IMR-90 (cell line): ENCODE measurements at regions not wholly inside any gene's neighbourhood (a gene's known extent, or its start where the extent isn't known, plus 50 kb on each side); places are given as distances from the start of the nearest gene placed in this dataset.
A peak's percentile ranks its signal among the peaks of the same experiment; 100 is the strongest.

Source experiments
- ATAC-seq: fragments of 200-7000 bp; cut with Tn5 transposase; 2 replicates; pipeline ENCODE4 v1.9.1; 2020; ENCODE audit warnings: low read depth, mild to moderate bottlenecking, moderate library complexity
- BruUV-seq: library from RNA; stranded (reverse); fragments of 400-500 nt; replicated peaks from 2 replicates; lab custom pipeline; 2021; lab: Mats Ljungman, UMichigan
- CTCF ChIA-PET: fragments of 300-600 bp; formaldehyde crosslinking; extraction: SDS; loops from one replicate; lab custom pipeline; 2021; ENCODE audit warnings: antibody characterized with exemption; lab: Yijun Ruan, JAX
- POLR2A ChIA-PET: fragments of 300-600 bp; sonication (Branson Sonifier 250); formaldehyde crosslinking; loops from one replicate; lab custom pipeline; 2022; ENCODE audit warnings: antibody characterized with exemption; ENCODE audit not compliant: unreplicated experiment; lab: Charles Lee
- DNase-seq: peaks from one replicate; pipeline ENCODE4 v3.0.0; 2013
- H2AFZ ChIP-seq: replicated peaks from 2 replicates; pipeline ENCODE3; 2013; ENCODE audit warnings: low read length, mild to moderate bottlenecking; ENCODE audit not compliant: poor library complexity
- H2AK5ac ChIP-seq: 2 replicates; pipeline ENCODE4 v1.6.1; 2013; ENCODE audit warnings: low read depth, low read length, inconsistent platforms
- H2AK9ac ChIP-seq: replicated peaks from 2 replicates; pipeline ENCODE3; 2013; ENCODE audit warnings: mild to moderate bottlenecking, low read depth, low read length, moderate library complexity; ENCODE audit not compliant: poor library complexity
- H2BK120ac ChIP-seq: 2 replicates; pipeline ENCODE4 v1.6.1; 2013; ENCODE audit warnings: low read depth, low read length, inconsistent platforms
- H2BK15ac ChIP-seq: 3 replicates; pipeline ENCODE4 v1.6.1; 2013; ENCODE audit warnings: low read depth, low read length, inconsistent platforms
- H2BK20ac ChIP-seq: 2 replicates; pipeline ENCODE4 v1.6.1; 2013; ENCODE audit warnings: low read depth, mild to moderate bottlenecking, inconsistent platforms, low read length, moderate library complexity
- H2BK5ac ChIP-seq: 2 replicates; pipeline ENCODE4 v1.6.1; 2013; ENCODE audit warnings: mild to moderate bottlenecking, low read depth, low read length, inconsistent platforms; ENCODE audit not compliant: poor library complexity, severe bottlenecking
- H3K14ac ChIP-seq: replicated peaks from 2 replicates; pipeline ENCODE4 v1.6.1; 2013; ENCODE audit warnings: low read depth, low read length, inconsistent platforms
- H3K18ac ChIP-seq: 2 replicates; pipeline ENCODE4 v1.6.1; 2013; ENCODE audit warnings: low read depth, low read length, control low read depth
- H3K23ac ChIP-seq: 2 replicates; pipeline ENCODE4 v1.6.1; 2013; ENCODE audit warnings: low read depth, low read length, inconsistent platforms
- H3K27ac ChIP-seq: 2 replicates; pipeline ENCODE4 v1.5.1; 2013; ENCODE audit warnings: mild to moderate bottlenecking, control low read depth, low read length; ENCODE audit not compliant: insufficient read depth
- H3K27me3 ChIP-seq: 2 replicates; pipeline ENCODE4 v1.6.1; 2013; ENCODE audit warnings: low read length; ENCODE audit not compliant: control insufficient read depth, insufficient read depth
- H3K36me3 ChIP-seq: 2 replicates; pipeline ENCODE4 v1.6.1; 2013; ENCODE audit warnings: low read length, mixed read lengths; ENCODE audit not compliant: control insufficient read depth, insufficient read depth
- H3K4ac ChIP-seq: 2 replicates; pipeline ENCODE4 v1.6.1; 2013; ENCODE audit warnings: low read depth, low read length, inconsistent platforms
- H3K4me1 ChIP-seq: 2 replicates; pipeline ENCODE4 v1.6.1; 2013; ENCODE audit warnings: low read length, mixed read lengths; ENCODE audit not compliant: control insufficient read depth, insufficient read depth
- H3K4me2 ChIP-seq: 2 replicates; pipeline ENCODE4 v1.6.1; 2013; ENCODE audit warnings: low read depth, mild to moderate bottlenecking, control low read depth, low read length, moderate library complexity
- H3K4me3 ChIP-seq: 2 replicates; pipeline ENCODE4 v1.5.1; 2013; ENCODE audit warnings: low read depth, mild to moderate bottlenecking, control low read depth, low read length, moderate library complexity; ENCODE audit not compliant: insufficient read depth
- H3K56ac ChIP-seq: 2 replicates; pipeline ENCODE4 v1.6.1; 2013; ENCODE audit warnings: low read length, inconsistent platforms; ENCODE audit not compliant: insufficient read depth; ENCODE audit errors: extremely low read depth
- H3K79me1 ChIP-seq, 2 experiments: 2 replicates each; pipeline ENCODE4 v1.6.1; 2013; ENCODE audit warnings: low read length in 2 of 2, inconsistent platforms in 1 of 2, low read depth in 1 of 2
- H3K9ac ChIP-seq: 2 replicates; pipeline ENCODE4 v1.6.1; 2013; ENCODE audit warnings: low read depth, low read length, control low read depth
- H3K9me1 ChIP-seq: 2 replicates; pipeline ENCODE4 v1.6.1; 2013; ENCODE audit warnings: low read length, inconsistent platforms; ENCODE audit not compliant: insufficient read depth
- H3K9me3 ChIP-seq: 2 replicates; pipeline ENCODE4 v1.6.1; 2013; ENCODE audit warnings: low read length; ENCODE audit not compliant: control insufficient read depth, insufficient read depth
- H4K20me1 ChIP-seq: 2 replicates; pipeline ENCODE4 v1.6.1; 2013; ENCODE audit warnings: low read length, inconsistent platforms; ENCODE audit not compliant: insufficient read depth
- H4K5ac ChIP-seq: 2 replicates; pipeline ENCODE4 v1.6.1; 2013; ENCODE audit warnings: mild to moderate bottlenecking, low read depth, low read length, control low read depth
- H4K8ac ChIP-seq, 2 experiments: 2 replicates each; pipeline ENCODE4 v1.6.1; 2013; ENCODE audit warnings: low read depth in 2 of 2, low read length in 2 of 2, control low read depth in 1 of 2, inconsistent platforms in 1 of 2
- H4K91ac ChIP-seq: 2 replicates; pipeline ENCODE4 v1.6.1; 2013; ENCODE audit warnings: low read depth, low read length, inconsistent platforms; ENCODE audit not compliant: insufficient read depth
- FOS ChIP-seq: fragments of 150-350 bp; IDR thresholded peaks from 2 replicates; pipeline ENCODE4 v1.6.1; 2016; ENCODE audit warnings: low read depth, low read length
- MAFK ChIP-seq: IDR thresholded peaks from 2 replicates; pipeline ENCODE4 v1.6.1; 2012; ENCODE audit warnings: low read depth, low read length, improper control_type of control experiment
- WGBS, 2 experiments: methylation state at CpG; one replicate each; pipeline versions ENCODE4 v1.1.5 to v1.1.7; 2013; ENCODE audit warnings: missing lambda C conversion rate in 2 of 2; ENCODE audit not compliant: insufficient read length in 1 of 2; ENCODE audit errors: extremely low coverage in 2 of 2; 5-methylcytosine and 5-hydroxymethylcytosine counted together
- dilution Hi-C: fragments of 300-500 bp; cut with HindIII; formaldehyde crosslinking; loops from one replicate; pipeline ENCODE4 v1.14.3; 2018; ENCODE audit warnings: low sequenced_read_pairs; ENCODE audit not compliant: unreplicated experiment
- in situ Hi-C: fragments of 300-500 bp; cut with MboI; formaldehyde crosslinking; loops from 3 replicates; pipeline ENCODE4 v1.14.3; 2019; ENCODE audit warnings: low sequenced_read_pairs, inconsistent platforms, mixed read lengths
- intact Hi-C: fragments of 100-400 bp; cut with micrococcal nuclease; formaldehyde crosslinking; loops from 2 replicates; pipeline ENCODE4 v1.10.0; 2022

DNA sequence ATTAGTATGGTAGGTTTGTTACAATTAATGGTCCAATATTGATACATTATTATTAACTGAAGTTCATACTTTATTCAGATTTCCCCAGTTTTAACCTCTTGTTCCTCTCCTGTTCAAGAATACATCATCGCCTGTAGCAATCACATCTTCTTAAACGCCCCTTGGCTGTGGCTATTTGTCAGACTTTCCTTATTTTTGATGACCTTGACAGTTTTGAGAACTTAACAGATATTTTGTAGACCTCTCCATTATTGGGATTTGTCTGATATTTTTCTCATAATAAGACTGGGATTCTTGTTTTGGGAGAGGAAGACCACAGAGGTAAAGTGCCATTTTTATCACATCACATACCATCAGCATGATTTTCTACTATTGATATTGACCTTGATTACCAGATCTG, 112.3 kb upstream of the MARCHF11 start:
- Histone ChIP-seq H3K4me2 (no peak overlapping the region), H2BK15ac (no peak overlapping the region), H3K23ac (no peak overlapping the region), H2BK120ac (no peak overlapping the region), H4K20me1 (no peaks in the 10 kb centered on the region), H2BK5ac (no peak overlapping the region), H4K5ac (no peak overlapping the region), H3K27me3 (no peaks in the 10 kb centered on the region), H3K4ac (no peak overlapping the region), H3K9me1 (no peaks in the 10 kb centered on the region), H4K8ac (no peak overlapping the region), H3K79me1 (no peaks in the 10 kb centered on the region), H2AK9ac (no peak overlapping the region), H3K4me3 (no peak overlapping the region), H3K36me3 (no peaks in the 10 kb centered on the region), H3K18ac (no peak overlapping the region), H3K4me1 (no peaks in the 10 kb centered on the region), H3K14ac (no peak overlapping the region), H2AK5ac (no peak overlapping the region), H3K9ac (no peak overlapping the region), H3K27ac (no peak overlapping the region), H2AFZ (no peak overlapping the region), H3K9me3 (no peaks in the 10 kb centered on the region; the same call in 1 of the 2 replicates), H3K56ac (no peak overlapping the region), H4K91ac (no peak overlapping the region), H2BK20ac (no peak overlapping the region)
- no peak for ATAC-seq
- dilution Hi-C loops (no loop called here), intact Hi-C loops (no loop called here), in situ Hi-C loops (no loop called here)
- ChIA-PET POLR2A (no interaction called here), CTCF (no interaction called here)
- no peak for DNase-seq
- BruUV-seq, result no TSS peak
- TF ChIP-seq FOS (no peak), MAFK (peak; percentile 67)
- WGBS, 2 experiments, result no CpG with 5 or more reads among the region's 2 CpGs
